Left ventricle myocardium inferior (tissue), 1 donor: ENCODE measurements at regions not wholly inside any gene's neighbourhood (a gene's known extent, or its start where the extent isn't known, plus 50 kb on each side); places are given as distances from the start of the nearest gene placed in this dataset.

Experiments used
- DNase-seq: peaks from one replicate; pipeline ENCODE4 v3.0.0-alpha.2; 2020
- H3K27ac ChIP-seq: fragments of 200-600 bp; replicated peaks from 2 replicates; pipeline ENCODE4 v1.8.0; 2021
- H3K27me3 ChIP-seq: fragments of 200-600 bp; 2 replicates; pipeline ENCODE4 v1.8.0; 2021; ENCODE audit warnings: low read depth
- H3K36me3 ChIP-seq: fragments of 200-600 bp; 2 replicates; pipeline ENCODE4 v1.8.0; 2021
- H3K4me1 ChIP-seq: fragments of 200-600 bp; 2 replicates; pipeline ENCODE4 v1.8.0; 2021
- H3K4me3 ChIP-seq: fragments of 200-600 bp; 2 replicates; pipeline ENCODE4 v1.8.0; 2021; ENCODE audit warnings: mild to moderate bottlenecking, moderate library complexity
- H3K9me3 ChIP-seq: fragments of 200-600 bp; replicated peaks from 2 replicates; pipeline ENCODE4 v1.8.0; 2021
- intact Hi-C: fragments of 100-400 bp; cut with micrococcal nuclease; formaldehyde crosslinking; loops from one replicate; pipeline ENCODE4 v1.11.0; 2022
- TF ChIP-seq, protein P1 (sequence below): fragments of 200-600 bp; IDR thresholded peaks from 2 replicates; pipeline ENCODE4 v1.8.0; 2021; ENCODE audit warnings: antibody characterized with exemption, mild to moderate bottlenecking, borderline replicate concordance
- donor health status: DM: no; HTN: yes; CAD: no; lungs with severe emphysema.

DNA sequence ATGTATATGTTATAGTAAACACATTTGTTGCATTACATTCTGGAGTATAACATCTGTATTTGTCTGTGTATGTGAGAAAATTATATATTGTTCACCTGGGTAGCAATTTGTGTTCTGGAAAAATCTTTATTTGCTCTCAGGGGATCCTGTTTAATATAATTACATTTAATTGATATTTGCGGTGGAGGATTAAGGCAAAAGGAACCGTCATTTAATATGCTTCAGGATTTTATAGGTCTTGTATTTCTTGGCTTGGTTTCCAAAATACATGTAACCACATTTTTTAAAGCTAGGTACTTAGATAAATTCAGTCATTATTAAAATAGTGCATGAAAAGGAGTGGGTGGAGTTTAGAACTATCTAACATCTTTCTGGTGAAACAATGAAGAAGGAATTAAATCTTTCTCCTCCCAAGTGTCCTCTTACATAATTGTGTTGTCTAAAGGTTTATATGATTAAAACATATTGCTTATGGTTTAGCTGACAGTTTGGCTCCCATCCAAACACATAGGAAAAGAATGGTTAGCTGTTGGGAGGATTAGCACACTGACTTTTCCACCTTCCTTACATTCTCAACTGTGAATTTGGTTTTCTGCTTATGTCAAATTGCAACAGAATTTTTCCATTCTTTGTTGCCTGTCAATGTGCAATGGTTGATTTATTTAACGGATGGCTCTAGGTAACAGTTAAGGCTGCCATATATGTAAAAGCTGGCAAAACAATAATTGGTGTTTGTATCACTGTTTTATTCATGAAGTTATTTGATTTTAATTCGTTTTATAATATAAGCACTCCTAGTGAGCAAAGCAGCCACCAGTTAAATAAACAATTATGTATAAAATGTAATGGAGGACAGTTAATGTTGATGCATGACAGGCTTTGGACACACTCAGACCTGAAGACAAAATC is 250.8 kb upstream of the SFRP2 start:
- DNase-seq: no peak
- Histone ChIP-seq H3K4me3 (no peak overlapping the region), H3K27me3 (peaks cover 12% of the 10 kb centered on the region), H3K27ac (no peak overlapping the region), H3K36me3 (no peaks in the 10 kb centered on the region), H3K9me3 (no peaks in the 10 kb centered on the region), H3K4me1 (no peaks in the 10 kb centered on the region)
- TF ChIP-seq, protein P1, sequence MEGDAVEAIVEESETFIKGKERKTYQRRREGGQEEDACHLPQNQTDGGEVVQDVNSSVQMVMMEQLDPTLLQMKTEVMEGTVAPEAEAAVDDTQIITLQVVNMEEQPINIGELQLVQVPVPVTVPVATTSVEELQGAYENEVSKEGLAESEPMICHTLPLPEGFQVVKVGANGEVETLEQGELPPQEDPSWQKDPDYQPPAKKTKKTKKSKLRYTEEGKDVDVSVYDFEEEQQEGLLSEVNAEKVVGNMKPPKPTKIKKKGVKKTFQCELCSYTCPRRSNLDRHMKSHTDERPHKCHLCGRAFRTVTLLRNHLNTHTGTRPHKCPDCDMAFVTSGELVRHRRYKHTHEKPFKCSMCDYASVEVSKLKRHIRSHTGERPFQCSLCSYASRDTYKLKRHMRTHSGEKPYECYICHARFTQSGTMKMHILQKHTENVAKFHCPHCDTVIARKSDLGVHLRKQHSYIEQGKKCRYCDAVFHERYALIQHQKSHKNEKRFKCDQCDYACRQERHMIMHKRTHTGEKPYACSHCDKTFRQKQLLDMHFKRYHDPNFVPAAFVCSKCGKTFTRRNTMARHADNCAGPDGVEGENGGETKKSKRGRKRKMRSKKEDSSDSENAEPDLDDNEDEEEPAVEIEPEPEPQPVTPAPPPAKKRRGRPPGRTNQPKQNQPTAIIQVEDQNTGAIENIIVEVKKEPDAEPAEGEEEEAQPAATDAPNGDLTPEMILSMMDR: no peak
- intact Hi-C loops: no loop called here

DNA sequence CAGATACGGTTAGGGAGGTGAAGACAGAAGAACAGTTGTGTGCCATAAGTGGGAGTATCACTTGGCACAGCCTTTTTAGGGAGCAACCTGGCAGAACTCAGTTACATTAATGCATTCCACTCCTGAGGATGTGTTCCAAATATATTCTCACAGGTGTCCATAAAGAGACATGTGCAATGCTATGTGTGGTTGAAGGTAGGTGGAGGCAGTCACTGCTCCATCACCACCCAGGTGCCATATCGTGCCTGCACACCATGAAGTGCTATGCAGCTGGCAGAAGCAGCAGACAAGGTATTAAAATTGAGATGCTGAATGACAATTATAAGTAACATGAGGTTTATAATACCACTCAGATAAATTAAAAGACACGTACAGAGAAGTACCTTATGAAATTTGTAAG is 248.0 kb upstream of the SFRP2 start:
- H3K36me3 ChIP-seq: no peaks in the 10 kb centered on the region
- peaks cover 11% of the 10 kb centered on the region for H3K9me3 ChIP-seq
- no peak for DNase-seq
- H3K27me3 ChIP-seq: peaks cover 26% of the 10 kb centered on the region
- intact Hi-C loops: no loop called here
- no peak overlapping the region for H3K27ac ChIP-seq
- TF ChIP-seq, protein P1: no peak
- no peak overlapping the region for H3K4me3 ChIP-seq
- no peaks in the 10 kb centered on the region for H3K4me1 ChIP-seq

DNA sequence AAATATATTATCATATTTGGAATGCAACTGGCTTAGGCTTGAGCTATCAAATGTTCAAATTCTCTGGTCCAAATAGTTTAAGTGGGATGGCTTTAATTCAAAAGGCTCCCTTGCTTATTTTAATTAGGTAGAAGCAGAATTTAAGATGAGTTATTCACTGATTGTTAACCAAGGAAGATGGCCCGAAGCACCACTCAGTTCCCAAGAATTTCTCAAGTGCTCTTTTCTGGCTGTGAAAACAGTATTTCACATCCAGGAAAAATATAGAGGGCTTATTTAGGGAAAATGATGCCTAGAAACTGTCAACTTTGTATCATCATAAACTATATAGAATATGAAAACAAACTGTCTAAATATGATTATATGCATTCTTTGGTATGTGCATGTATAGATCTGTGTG is 246.5 kb upstream of the SFRP2 start:
- Histone ChIP-seq H3K9me3 (peaks cover 18% of the 10 kb centered on the region), H3K4me1 (no peaks in the 10 kb centered on the region), H3K27me3 (peaks cover 26% of the 10 kb centered on the region), H3K36me3 (no peaks in the 10 kb centered on the region), H3K27ac (no peak overlapping the region), H3K4me3 (no peak overlapping the region)
- intact Hi-C loops: no loop called here
- DNase-seq: no peak
- TF ChIP-seq, protein P1: no peak

DNA sequence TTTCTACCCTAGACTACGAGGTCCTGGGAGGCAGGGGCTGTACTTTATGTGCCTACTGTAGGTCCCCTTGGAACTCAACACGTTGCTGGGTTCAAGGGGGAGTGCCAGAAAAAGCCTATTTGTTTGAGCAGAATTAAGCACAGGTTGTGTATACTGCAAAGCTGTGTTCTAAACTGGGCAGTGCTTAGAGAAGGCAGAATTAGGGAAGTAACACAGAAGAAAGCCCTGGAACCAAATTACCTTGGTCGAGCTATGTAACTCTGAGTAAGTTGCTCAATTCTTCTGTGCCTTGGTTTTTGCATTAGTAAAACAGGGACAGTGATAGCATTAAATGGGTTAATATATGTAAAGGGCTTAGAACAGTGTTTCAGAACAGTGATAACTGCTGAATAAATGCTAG is 245.0 kb upstream of the SFRP2 start:
- TF ChIP-seq, protein P1: no peak
- peaks cover 18% of the 10 kb centered on the region for H3K9me3 ChIP-seq
- peaks cover 26% of the 10 kb centered on the region for H3K27me3 ChIP-seq
- no peak overlapping the region for H3K27ac ChIP-seq
- intact Hi-C loops: no loop called here
- DNase-seq: no peak
- no peak overlapping the region for H3K4me3 ChIP-seq
- H3K4me1 ChIP-seq: no peaks in the 10 kb centered on the region
- H3K36me3 ChIP-seq: no peaks in the 10 kb centered on the region

DNA sequence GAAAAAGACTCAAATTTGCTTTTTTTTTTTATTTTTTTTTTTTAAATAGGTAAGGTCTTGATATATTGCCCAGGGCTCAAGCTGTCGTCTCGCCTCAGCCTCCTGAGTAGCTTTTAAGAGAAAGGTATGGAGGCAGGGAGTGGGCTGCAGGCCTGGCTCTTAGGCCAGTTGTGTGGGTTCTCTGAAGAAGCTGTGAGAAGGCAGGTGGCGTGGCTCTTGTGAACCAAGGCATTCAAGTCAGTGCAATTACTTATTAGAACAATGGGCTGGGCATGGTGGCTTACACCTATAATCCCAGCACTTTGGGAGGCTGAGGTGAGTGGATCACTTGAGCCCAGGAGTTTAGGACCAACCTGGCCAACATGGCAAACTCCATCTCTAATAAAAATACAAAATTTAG is 244.0 kb upstream of the SFRP2 start:
- intact Hi-C loops: no loop called here
- Histone ChIP-seq H3K4me3 (no peak overlapping the region), H3K27ac (no peak overlapping the region), H3K36me3 (no peaks in the 10 kb centered on the region), H3K27me3 (peaks cover 26% of the 10 kb centered on the region), H3K9me3 (peaks cover 18% of the 10 kb centered on the region), H3K4me1 (no peaks in the 10 kb centered on the region)
- TF ChIP-seq, protein P1: no peak
- no peak for DNase-seq
